D721Med (cell line): ENCODE measurements at regions not wholly inside any gene's neighbourhood (a gene's known extent, or its start where the extent isn't known, plus 50 kb on each side); places are given as distances from the start of the nearest gene placed in this dataset.

ENCODE experiments used
- DNase-seq: peaks from one replicate; pipeline ENCODE4 v3.0.0; 2011; ENCODE audit warnings: low spot score; ENCODE audit not compliant: insufficient read length
- FAIRE-seq: peaks from 2 replicates; lab custom pipeline; 2011; peaks lifted over from hg19 to GRCh38; lab: Jason Lieb, UNC
- CTCF ChIP-seq: IDR thresholded peaks from 2 replicates; pipeline ENCODE4 v1.5.1; 2012; ENCODE audit warnings: mild to moderate bottlenecking, control low read depth; ENCODE audit not compliant: insufficient read depth; ENCODE audit errors: missing control alignments

- TF ChIP-seq CTCF = no peak
- no peak for FAIRE-seq
- DNase-seq = no peak
Measured at GRCh38 chr2:224180810-224181209, 141.7 kb upstream of the SERPINE2 start.

GRCh38 chr2:224178056-224178455 is 139.0 kb upstream of the SERPINE2 start:
- no peak for TF ChIP-seq CTCF
- DNase-seq (no peak), FAIRE-seq (no peak)

GRCh38 chr2:224175538-224175937 is 136.5 kb upstream of the SERPINE2 start:
- no peak for TF ChIP-seq CTCF
- FAIRE-seq (no peak), DNase-seq (no peak)

- no peak for TF ChIP-seq CTCF
- no peak for DNase-seq
- no peak for FAIRE-seq
Measured at GRCh38 chr2:224174990-224175389, 135.9 kb upstream of the SERPINE2 start.

GRCh38 chr2:224174521-224174920 is 135.4 kb upstream of the SERPINE2 start:
- FAIRE-seq (no peak), DNase-seq (no peak)
- no peak for TF ChIP-seq CTCF

GRCh38 chr2:224173933-224174332 is 134.8 kb upstream of the SERPINE2 start:
- DNase-seq = no peak
- no peak for FAIRE-seq

GRCh38 chr2:224173210-224173609 is 134.1 kb upstream of the SERPINE2 start:
- no peak for FAIRE-seq
- TF ChIP-seq CTCF = no peak
- DNase-seq = no peak

More at GRCh38 chr2:224173933-224174332, 134.8 kb upstream of the SERPINE2 start:
- no peak for TF ChIP-seq CTCF
